AG08395 (cell line): ENCODE measurements at regions not wholly inside any gene's neighbourhood (a gene's known extent, or its start where the extent isn't known, plus 50 kb on each side); places are given as distances from the start of the nearest gene placed in this dataset.

Experiments used
- DNase-seq: peaks from one replicate; pipeline ENCODE4 v3.0.0; 2012; ENCODE audit warnings: mixed read lengths, low spot score

DNA sequence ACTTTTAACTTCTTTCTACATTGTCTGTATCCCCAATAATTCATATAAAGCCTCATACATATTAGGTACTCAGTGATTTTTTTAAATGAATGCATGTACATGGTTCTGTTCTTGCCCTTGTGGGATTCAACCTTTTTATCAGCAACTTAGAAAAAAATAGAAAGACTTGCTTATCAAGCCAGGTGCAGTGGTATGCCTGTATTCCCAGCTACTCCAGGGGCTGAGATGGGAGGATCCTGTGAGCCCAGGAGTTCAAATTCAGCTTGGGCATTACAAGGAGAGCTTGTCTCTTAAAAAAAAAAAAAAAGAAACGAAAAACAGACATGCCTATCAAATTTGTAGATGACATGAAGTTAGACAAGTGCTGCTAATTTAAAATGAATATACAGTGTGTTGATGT is 54.2 kb upstream of the MYCBP2 start:
- no peak for DNase-seq

DNA sequence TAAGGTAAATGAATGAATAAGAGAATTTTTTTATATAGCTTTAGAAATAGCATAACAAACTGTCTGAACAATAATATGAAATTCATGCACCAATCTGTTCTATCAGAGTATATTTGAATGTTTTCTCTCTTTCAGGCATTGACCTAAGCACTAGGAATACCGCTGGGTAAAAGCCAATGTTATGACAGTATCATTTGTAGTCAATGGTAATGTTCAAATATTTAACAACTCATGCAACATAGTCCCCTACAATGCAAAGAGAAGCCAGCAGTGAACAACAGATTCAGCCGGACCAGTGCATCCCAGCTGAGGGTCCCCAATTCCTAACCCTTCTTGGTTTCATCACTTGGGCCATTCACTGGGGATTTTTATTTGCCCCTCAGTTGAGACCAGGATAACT is 52.6 kb upstream of the MYCBP2 start:
- no peak for DNase-seq

DNA sequence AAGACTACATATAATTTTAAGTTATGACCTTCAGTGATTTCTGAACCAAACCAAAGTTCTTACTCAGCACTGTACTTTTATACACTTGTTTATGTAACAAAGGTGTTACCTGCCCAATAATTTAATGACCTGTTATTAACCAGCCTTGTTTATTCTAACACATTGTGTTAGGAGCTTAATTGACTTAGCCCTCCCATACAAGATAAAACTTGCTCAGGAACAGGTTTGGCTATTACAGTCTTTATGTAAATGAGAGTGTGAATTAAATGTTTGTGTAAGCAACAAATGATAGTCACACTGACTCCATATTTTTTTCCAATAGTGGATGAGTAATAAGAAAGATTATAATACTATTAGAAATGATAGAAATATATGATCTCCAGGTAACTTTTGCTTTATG is 51.8 kb upstream of the MYCBP2 start:
- DNase-seq: no peak

DNA sequence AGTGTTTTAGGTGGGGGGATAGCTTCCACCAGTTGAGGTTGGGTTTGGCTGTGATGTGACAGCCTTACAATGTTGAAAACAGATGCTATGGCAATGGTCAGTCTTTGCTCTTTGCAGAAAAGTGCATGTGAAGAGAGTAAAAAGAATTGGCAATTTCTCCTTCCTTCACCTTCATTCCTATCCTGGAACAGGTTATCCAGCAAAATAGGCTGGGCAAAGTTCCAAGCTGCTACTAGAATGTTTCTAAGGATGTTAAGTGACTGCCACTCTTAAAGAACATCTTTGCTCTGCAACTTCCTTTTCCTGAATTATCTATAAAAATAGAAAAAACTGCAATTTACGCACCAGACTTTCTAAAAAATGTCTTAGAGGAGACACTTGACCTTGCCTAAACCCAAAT is 50.1 kb upstream of the MYCBP2 start:
- no peak for DNase-seq
